GM12801 (cell line): ENCODE measurements at regions not wholly inside any gene's neighbourhood (a gene's known extent, or its start where the extent isn't known, plus 50 kb on each side); places are given as distances from the start of the nearest gene placed in this dataset.

Experiments used
- CTCF ChIP-seq: IDR thresholded peaks from one replicate; pipeline ENCODE4 v1.5.1; 2011; ENCODE audit warnings: control low read depth; ENCODE audit not compliant: insufficient read length; ENCODE audit errors: extremely low read depth

- no peak for TF ChIP-seq CTCF
Measured at GRCh38 chr1:14109276-14109635, 409.3 kb downstream of the PRDM2 start.

GRCh38 chr1:14110040-14110439 is 410.1 kb downstream of the PRDM2 start:
- TF ChIP-seq CTCF: no peak

- TF ChIP-seq CTCF: no peak
Measured at GRCh38 chr1:14111121-14111520, 411.1 kb downstream of the PRDM2 start.

- TF ChIP-seq CTCF: no peak
Measured at GRCh38 chr1:14112613-14113012, 412.6 kb downstream of the PRDM2 start.

GRCh38 chr1:14113271-14113670 is 413.3 kb downstream of the PRDM2 start:
- no peak for TF ChIP-seq CTCF

GRCh38 chr1:14113841-14114567 is 414.0 kb downstream of the PRDM2 start:
- no peak for TF ChIP-seq CTCF

GRCh38 chr1:14115976-14116375 is 416.0 kb downstream of the PRDM2 start:
- no peak for TF ChIP-seq CTCF

GRCh38 chr1:14117700-14118099 is 417.7 kb downstream of the PRDM2 start:
- TF ChIP-seq CTCF: no peak
